Endothelial cell of umbilical vein (primary cell): ENCODE measurements at regions not wholly inside any gene's neighbourhood (a gene's known extent, or its start where the extent isn't known, plus 50 kb on each side); places are given as distances from the start of the nearest gene placed in this dataset.

ENCODE experiments used
- BruUV-seq: library from RNA; stranded (reverse); fragments of 400-500 nt; replicated peaks from 2 replicates; lab custom pipeline; 2021; lab: Mats Ljungman, UMichigan
- CTCF ChIA-PET: fragments of 300-600, 350-600 bp; sonication (Branson Sonifier 250); formaldehyde crosslinking; loops from one replicate; lab custom pipeline; 2021; ENCODE audit warnings: antibody characterized with exemption, inconsistent platforms; lab: Charles Lee
- POLR2A ChIA-PET: fragments of 300-600, 350-600 bp; sonication (Branson Sonifier 250); formaldehyde crosslinking; loops from one replicate; lab custom pipeline; 2021; ENCODE audit warnings: antibody characterized with exemption, inconsistent platforms; lab: Charles Lee
- DNase-seq: peaks from one replicate; pipeline ENCODE4 v3.0.0-alpha.2; 2011; ENCODE audit warnings: low read depth, low spot score
- FAIRE-seq: peaks from 2 replicates; lab custom pipeline; 2011; peaks lifted over from hg19 to GRCh38; lab: Jason Lieb, UNC
- H2AFZ ChIP-seq: 2 replicates; pipeline ENCODE4 v1.6.0; 2012; ENCODE audit warnings: low read depth, low read length, control low read depth, inconsistent platforms
- H3K27ac ChIP-seq: 2 replicates; pipeline ENCODE4 v1.5.1; 2011; ENCODE audit warnings: low read depth, mild to moderate bottlenecking, control low read depth, low read length, moderate library complexity; ENCODE audit not compliant: insufficient read depth
- H3K27me3 ChIP-seq, 2 experiments: 2 replicates each; pipeline versions ENCODE4 v1.6.0 to v1.6.1; 2011; ENCODE audit warnings: low read length in 2 of 2, mixed read lengths in 1 of 2; ENCODE audit not compliant: control insufficient read depth in 2 of 2, insufficient read depth in 2 of 2
- H3K36me3 ChIP-seq, 2 experiments: 2 replicates in 1 of 2; 3 replicates in 1 of 2; pipeline ENCODE4 v1.5.1; 2011; ENCODE audit warnings: low read length in 2 of 2, mild to moderate bottlenecking in 1 of 2, moderate library complexity in 1 of 2; ENCODE audit not compliant: control insufficient read depth in 2 of 2, insufficient read depth in 2 of 2; ENCODE audit errors: extremely low read depth in 1 of 2
- H3K4me1 ChIP-seq: 3 replicates; pipeline ENCODE4 v1.5.1; 2011; ENCODE audit warnings: mild to moderate bottlenecking, low read length; ENCODE audit not compliant: control insufficient read depth, insufficient read depth; ENCODE audit errors: extremely low read depth
- H3K4me2 ChIP-seq: 2 replicates; pipeline ENCODE4 v1.6.1; 2011; ENCODE audit warnings: low read length, control low read depth, mixed read lengths; ENCODE audit not compliant: insufficient read depth
- H3K4me3 ChIP-seq, 3 experiments: fragments of 200-600 bp in 1 of 3; sonication (generic), shearing (Covaris generic) in 1 of 3; replicated peaks in 1 of 3; 2 replicates each; pipeline ENCODE4 v1.5.1; 2011 to 2016; ENCODE audit warnings: control low read depth in 3 of 3, low read length in 3 of 3, mild to moderate bottlenecking in 2 of 3, inconsistent platforms in 1 of 3, low read depth in 1 of 3, moderate library complexity in 1 of 3; ENCODE audit not compliant: insufficient read depth in 1 of 3
- H3K79me2 ChIP-seq: 2 replicates; pipeline ENCODE4 v1.6.0; 2012; ENCODE audit warnings: low read length, inconsistent platforms; ENCODE audit not compliant: control insufficient read depth, insufficient read depth
- H3K9ac ChIP-seq: replicated peaks from 2 replicates; pipeline ENCODE3; 2011; ENCODE audit warnings: low read length, control low read depth; ENCODE audit not compliant: insufficient read depth; ENCODE audit errors: extremely low read depth
- H3K9me1 ChIP-seq: replicated peaks from 3 replicates; pipeline ENCODE4 v1.6.0; 2011; ENCODE audit warnings: mild to moderate bottlenecking, low read length; ENCODE audit not compliant: control insufficient read depth, insufficient read depth; ENCODE audit errors: extremely low read depth
- H3K9me3 ChIP-seq: replicated peaks from 2 replicates; pipeline ENCODE4 v1.5.1; 2012; ENCODE audit warnings: low read length, inconsistent platforms; ENCODE audit not compliant: control insufficient read depth, insufficient read depth
- H4K20me1 ChIP-seq: replicated peaks from 2 replicates; pipeline ENCODE3; 2011; ENCODE audit warnings: mild to moderate bottlenecking, low read length; ENCODE audit not compliant: control insufficient read depth, insufficient read depth; ENCODE audit errors: extremely low read depth
- EZH2 ChIP-seq: IDR thresholded peaks from 2 replicates; pipeline ENCODE4 v1.6.1; 2012; ENCODE audit warnings: borderline replicate concordance, low read depth, mild to moderate bottlenecking, moderate library complexity, low read length, inconsistent platforms; ENCODE audit not compliant: severe bottlenecking
- FOS ChIP-seq: IDR thresholded peaks from 2 replicates; pipeline ENCODE4 v1.6.1; 2011; ENCODE audit warnings: mild to moderate bottlenecking, low read length, moderate library complexity, borderline replicate concordance; ENCODE audit not compliant: insufficient read depth
- GATA2 ChIP-seq: IDR thresholded peaks from 2 replicates; pipeline ENCODE4 v1.7.0; 2011; ENCODE audit warnings: low read depth, mild to moderate bottlenecking, moderate library complexity, mixed read lengths, low read length; ENCODE audit not compliant: insufficient read length, insufficient read depth
- JUN ChIP-seq: IDR thresholded peaks from 2 replicates; pipeline ENCODE4 v1.6.1; 2011; ENCODE audit warnings: borderline replicate concordance, low read depth; ENCODE audit not compliant: insufficient read length, insufficient read depth
- POLR2A ChIP-seq: IDR thresholded peaks from 2 replicates; pipeline ENCODE4 v1.6.1; 2012; ENCODE audit warnings: low read depth, mild to moderate bottlenecking, control low read depth, low read length
- POLR2AphosphoS5 ChIP-seq: IDR thresholded peaks from 2 replicates; pipeline ENCODE4 v1.6.1; 2012; ENCODE audit warnings: low read depth, mild to moderate bottlenecking, control low read depth, low read length, moderate library complexity; ENCODE audit not compliant: insufficient read depth
- dilution Hi-C: fragments of 300-500 bp; cut with MboI; formaldehyde crosslinking; loops from one replicate; pipeline ENCODE4 v1.15.0; 2019; ENCODE audit warnings: low sequenced_read_pairs; ENCODE audit not compliant: extremely low pct_ligation_motif_present
- intact Hi-C: fragments of 100-400 bp; cut with micrococcal nuclease; formaldehyde crosslinking; loops from one replicate; pipeline ENCODE4 v1.10.0; 2022
- TF ChIP-seq, protein P1 (sequence below): IDR thresholded peaks from 2 replicates; pipeline ENCODE4 v1.6.1; 2011; ENCODE audit not compliant: insufficient read depth, insufficient read length
- TF ChIP-seq, protein P2 (sequence below), 2 donors: IDR thresholded peaks; 1 replicate in 1 of 2; 2 replicates in 1 of 2; pipeline ENCODE4 v1.5.1; 2011; ENCODE audit warnings: low read length in 2 of 2, mild to moderate bottlenecking in 2 of 2, moderate library complexity in 2 of 2, control low read depth in 1 of 2, inconsistent platforms in 1 of 2, low read depth in 1 of 2; ENCODE audit not compliant: insufficient read depth in 1 of 2; ENCODE audit errors: extremely low read depth in 1 of 2

DNA sequence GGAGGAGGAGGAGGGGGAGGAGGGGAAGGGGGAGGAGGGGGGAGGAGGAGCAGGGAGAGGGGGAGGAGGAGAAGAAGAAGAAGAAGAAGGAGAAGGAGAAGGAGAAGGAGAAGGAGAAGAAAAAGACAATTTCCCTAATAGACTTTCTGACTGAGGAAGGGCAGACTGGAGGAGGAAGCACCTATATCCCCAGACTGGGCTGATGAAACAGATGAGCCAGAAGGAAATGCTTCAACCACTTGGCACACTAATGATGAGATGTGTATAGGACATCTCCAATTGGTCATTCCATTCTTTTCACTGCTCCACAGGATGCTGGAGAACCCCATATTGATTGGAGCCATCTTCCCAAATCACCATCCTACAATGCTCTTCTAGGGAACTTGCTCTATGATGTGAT, 69.9 kb downstream of the LYZL4 start:
- Histone ChIP-seq H2AFZ (no peak overlapping the region), H3K27ac (no peak overlapping the region), H3K9me1 (no peaks in the 10 kb centered on the region), H3K79me2 (no peaks in the 10 kb centered on the region), H3K4me2 (no peak overlapping the region), H4K20me1 (no peaks in the 10 kb centered on the region), H3K4me3 (no peak overlapping the region), H3K27me3 (peaks cover 1 to 3% of the 10 kb centered on the region in 2 experiments), H3K36me3 (no peaks in the 10 kb centered on the region), H3K9ac (no peak overlapping the region), H3K9me3 (no peaks in the 10 kb centered on the region), H3K4me1 (no peaks in the 10 kb centered on the region)
- DNase-seq (no peak), FAIRE-seq (no peak)
- intact Hi-C loops: no loop called here
- POLR2A ChIA-PET: no interaction called here
- CTCF ChIA-PET: no interaction called here
- dilution Hi-C loops: no loop called here
- TF ChIP-seq JUN (no peak), GATA2 (no peak), POLR2A (no peak)
- no TSS peak for BruUV-seq

DNA sequence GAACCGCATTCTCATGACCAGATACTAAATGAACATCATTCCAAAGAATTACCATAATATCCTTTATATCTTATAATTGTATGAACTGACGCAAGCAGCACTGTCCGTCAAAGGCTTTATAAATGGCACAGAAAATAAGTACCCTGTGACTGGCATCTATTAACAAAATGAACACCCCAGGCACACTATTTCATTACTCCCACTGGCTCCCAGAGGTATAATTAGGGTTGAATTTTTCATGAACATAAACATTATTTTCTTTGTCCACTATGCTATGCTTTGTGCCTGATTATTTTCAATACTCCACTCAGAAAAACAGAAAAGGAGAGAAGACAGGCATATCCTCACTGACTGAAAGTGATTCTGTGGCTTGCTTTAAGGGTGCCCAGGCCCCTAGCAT, 71.1 kb downstream of the LYZL4 start:
- Histone ChIP-seq H3K9ac (no peak overlapping the region), H2AFZ (no peak overlapping the region), H3K79me2 (no peaks in the 10 kb centered on the region), H3K27ac (no peak overlapping the region), H3K9me3 (no peaks in the 10 kb centered on the region), H3K9me1 (no peaks in the 10 kb centered on the region), H3K4me2 (no peak overlapping the region), H3K4me3 (no peak overlapping the region), H3K36me3 (no peaks in the 10 kb centered on the region), H3K4me1 (no peaks in the 10 kb centered on the region), H4K20me1 (no peaks in the 10 kb centered on the region), H3K27me3 (peaks cover 1 to 3% of the 10 kb centered on the region in 2 experiments)
- POLR2A ChIA-PET: interaction anchor here (0.5 kb wide), 1 partner anchor 102 kb away, joined by 7 read pairs; no protein-coding TSS in a partner anchor
- no TSS peak for BruUV-seq
- no peak for FAIRE-seq
- DNase-seq: no peak
- intact Hi-C loops (no loop called here), dilution Hi-C loops (no loop called here)
- CTCF ChIA-PET: no interaction called here
- TF ChIP-seq POLR2A: no peak
- TF ChIP-seq, protein P1, sequence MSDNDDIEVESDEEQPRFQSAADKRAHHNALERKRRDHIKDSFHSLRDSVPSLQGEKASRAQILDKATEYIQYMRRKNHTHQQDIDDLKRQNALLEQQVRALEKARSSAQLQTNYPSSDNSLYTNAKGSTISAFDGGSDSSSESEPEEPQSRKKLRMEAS: no peak
- TF ChIP-seq, protein P2, sequence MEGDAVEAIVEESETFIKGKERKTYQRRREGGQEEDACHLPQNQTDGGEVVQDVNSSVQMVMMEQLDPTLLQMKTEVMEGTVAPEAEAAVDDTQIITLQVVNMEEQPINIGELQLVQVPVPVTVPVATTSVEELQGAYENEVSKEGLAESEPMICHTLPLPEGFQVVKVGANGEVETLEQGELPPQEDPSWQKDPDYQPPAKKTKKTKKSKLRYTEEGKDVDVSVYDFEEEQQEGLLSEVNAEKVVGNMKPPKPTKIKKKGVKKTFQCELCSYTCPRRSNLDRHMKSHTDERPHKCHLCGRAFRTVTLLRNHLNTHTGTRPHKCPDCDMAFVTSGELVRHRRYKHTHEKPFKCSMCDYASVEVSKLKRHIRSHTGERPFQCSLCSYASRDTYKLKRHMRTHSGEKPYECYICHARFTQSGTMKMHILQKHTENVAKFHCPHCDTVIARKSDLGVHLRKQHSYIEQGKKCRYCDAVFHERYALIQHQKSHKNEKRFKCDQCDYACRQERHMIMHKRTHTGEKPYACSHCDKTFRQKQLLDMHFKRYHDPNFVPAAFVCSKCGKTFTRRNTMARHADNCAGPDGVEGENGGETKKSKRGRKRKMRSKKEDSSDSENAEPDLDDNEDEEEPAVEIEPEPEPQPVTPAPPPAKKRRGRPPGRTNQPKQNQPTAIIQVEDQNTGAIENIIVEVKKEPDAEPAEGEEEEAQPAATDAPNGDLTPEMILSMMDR (IDR thresholded peaks at IDR 0.05; ENCODE audit: extremely low read depth in 1 of 2, insufficient read depth in 1 of 2, low read depth in 1 of 2, low read length in 2 of 2): no peak
- no peak for TF ChIP-seq POLR2AphosphoS5
- TF ChIP-seq FOS: no peak
- no peak for TF ChIP-seq EZH2
